GM19240 (cell line): ENCODE measurements at regions not wholly inside any gene's neighbourhood (a gene's known extent, or its start where the extent isn't known, plus 50 kb on each side); places are given as distances from the start of the nearest gene placed in this dataset.

ENCODE experiments used
- DNase-seq: peaks from one replicate; pipeline ENCODE4 v3.0.0; 2011; ENCODE audit warnings: low spot score; ENCODE audit not compliant: insufficient read length

DNA sequence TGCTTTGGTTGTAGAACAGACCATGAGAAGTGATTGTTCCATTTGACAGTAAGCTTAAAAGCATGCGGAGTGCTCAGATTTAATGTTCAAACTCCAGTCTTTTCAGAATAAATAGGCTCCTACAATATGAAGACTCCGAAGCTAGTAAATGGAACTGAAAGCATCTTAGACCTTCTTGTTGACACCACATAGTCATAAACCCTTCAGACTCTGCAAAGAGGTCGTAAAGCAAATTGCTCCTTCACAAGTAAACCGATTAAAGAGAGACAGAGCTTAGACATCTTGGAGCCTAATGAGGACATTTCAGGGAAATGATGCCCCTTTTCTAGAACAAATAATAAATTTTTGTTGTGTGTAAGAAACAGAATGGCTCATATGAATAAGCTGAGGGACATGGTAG, 511.0 kb upstream of the RIOK2 start:
- DNase-seq, result no peak

DNA sequence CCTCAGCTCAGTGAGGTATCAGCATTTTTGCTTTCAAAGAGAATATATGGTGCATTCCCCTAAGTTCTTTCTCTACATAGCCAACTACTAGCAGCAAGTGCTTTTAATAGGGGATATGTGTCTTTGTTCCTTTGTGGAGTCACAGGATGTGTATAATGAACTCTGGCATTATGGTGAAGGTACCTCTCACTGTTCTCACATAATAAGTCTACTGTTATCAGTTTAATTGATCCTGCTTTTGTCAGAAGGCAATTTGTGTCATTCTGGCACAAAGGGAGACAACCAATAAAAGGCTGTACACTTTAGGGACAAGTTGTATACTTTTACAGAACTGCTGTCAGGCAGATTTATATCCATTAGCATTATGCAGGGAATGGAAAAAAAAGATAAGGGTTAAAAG, 531.4 kb upstream of the RIOK2 start:
- no peak for DNase-seq

DNA sequence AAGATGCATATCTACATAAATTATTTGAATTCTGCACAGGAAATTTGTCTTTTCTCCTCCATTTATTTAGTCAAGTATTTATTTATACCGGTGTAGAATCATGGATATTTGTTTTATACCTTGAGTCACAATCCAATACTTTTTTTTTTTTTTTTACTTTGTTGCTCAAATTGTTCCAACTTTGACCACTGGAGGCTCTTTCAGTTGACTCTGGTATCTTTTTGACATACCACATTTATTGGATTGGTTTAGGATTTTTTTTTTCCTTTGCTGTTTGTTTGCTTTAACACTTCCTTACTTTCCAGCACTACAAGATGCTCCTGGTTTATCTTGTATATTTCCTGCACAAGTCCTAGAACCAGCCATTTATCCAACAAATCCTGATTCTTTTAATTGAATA, 543.1 kb upstream of the RIOK2 start:
- DNase-seq, result no peak

DNA sequence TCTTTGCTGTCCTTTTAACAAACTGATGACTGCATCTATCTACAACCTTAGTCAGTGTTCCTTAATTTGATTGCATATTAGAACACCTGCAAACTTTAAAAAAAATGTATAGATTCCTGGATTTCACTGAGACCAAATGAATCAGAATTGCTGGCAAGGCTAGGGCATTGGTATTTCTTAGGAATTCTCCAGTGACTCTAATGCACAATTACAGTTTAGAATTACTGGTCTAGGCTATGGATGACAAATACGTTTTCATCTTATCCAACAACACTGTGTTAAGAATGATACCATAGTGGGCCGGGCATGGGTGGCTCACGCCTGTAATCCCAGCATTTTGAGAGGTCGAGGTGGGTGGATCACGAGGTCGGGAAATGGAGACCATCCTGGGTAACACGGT, 545.9 kb upstream of the RIOK2 start:
- no peak for DNase-seq

DNA sequence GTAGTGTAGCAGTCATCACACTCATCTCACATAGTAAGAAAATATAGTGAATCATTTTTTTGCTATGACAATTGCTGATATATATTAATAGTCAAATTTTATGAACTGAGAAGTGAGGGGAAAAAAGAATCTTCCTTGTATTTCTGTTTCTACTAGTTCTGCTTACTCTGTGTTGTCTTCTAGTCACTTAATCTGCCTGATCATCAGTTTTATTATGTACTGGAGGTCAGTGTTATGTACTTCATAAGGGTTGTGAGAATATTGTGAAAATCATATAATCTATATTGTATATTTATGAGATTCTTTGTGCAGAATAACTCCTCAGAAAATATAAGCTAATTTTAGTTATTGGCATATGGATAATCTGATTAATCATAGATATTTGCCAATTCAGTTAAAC, 546.9 kb upstream of the RIOK2 start:
- DNase-seq, result no peak

DNA sequence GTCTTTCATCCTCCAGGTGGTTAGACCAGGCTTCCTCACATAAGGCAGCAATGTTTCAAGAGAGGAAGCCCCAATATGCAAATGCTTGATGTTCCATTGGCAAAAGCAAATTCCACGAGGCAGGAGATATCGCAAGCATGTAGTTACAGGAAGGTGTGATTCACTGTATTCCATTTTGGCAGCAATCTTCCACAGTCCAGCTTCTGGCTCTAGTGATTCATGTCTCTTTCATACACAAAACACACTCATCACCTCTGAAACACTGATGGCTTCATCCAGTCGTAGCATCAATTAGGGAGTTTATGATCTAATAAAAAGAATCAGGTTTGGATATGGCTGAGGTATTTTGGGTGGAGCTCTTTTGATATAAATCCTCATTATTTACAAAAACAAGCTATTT, 552.2 kb upstream of the RIOK2 start:
- DNase-seq, result no peak

DNA sequence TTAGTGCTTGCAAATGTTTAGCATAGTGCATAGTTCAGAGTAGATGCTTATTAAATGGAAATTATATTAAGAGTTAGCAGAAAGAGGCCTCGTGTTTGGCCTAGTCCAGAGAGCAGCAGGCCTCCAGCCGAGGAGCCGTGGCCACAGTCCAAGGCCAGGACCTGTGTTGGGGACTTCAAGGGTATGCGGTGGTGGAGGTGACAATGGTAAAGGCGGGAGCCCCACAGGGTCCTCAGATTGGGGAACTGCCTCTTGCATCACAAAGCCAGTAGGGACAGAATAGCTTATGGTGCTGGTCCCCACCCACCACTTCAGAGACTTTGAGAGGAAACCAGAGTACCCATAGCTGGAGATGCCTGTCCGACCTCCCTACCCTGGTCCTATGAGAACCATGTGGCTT, 554.6 kb upstream of the RIOK2 start:
- DNase-seq, result no peak

DNA sequence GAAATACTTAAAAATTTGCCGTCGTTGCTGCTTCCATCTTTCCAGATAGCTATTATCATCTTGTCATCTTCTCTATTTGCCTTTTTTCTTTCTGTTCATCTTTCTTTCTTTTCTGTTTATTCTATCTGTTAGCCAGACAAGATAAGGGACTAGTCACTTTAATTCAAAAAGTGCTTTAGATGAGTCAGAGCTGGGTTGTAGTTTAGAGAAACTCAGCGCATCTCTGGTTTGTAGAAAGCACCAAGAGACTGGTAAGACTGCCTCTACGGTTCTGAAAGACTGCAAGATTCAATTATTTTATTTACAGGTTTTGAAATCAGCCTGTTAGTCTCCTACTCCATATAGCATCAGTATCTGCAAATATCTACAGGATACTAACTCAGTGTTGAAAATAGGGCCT, 562.8 kb upstream of the RIOK2 start:
- no peak for DNase-seq

DNA sequence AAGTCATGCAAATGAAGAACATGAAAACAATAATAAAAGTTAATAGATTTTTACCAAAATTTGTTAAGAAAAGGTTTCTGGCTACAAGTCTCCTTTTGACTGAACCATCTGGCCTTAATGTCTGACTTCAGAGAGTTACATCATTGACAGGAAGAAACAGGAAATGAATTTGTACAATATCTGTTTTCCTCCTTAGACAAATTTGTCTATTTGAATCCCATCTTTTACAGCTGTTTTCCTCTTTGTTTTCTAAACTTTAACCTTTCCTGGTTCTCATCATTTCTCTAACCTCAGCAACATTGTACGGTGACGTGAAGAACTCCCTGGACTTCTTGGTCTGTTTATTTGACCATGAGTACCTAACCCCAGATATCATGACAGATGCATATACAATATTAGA, 567.5 kb upstream of the RIOK2 start:
- DNase-seq, result no peak

DNA sequence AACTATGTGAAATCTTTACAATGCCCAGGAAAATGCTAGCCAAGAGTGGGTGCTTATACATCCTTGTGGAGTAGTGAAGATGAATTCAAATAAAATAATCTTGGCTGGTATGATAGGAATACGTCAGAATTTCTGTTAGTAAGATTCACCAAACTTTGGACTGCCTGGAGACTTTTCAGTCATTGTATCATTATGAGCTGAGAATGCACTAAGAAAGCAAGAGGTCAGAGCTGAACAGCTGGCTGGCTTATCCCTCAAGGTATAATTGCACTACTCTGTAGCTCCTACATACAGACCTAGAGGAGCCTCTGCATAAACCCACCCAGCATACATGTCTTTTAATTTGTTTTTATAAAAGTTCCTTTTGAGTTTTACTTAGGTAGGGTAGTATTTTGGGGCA, 568.5 kb upstream of the RIOK2 start:
- DNase-seq, result no peak

DNA sequence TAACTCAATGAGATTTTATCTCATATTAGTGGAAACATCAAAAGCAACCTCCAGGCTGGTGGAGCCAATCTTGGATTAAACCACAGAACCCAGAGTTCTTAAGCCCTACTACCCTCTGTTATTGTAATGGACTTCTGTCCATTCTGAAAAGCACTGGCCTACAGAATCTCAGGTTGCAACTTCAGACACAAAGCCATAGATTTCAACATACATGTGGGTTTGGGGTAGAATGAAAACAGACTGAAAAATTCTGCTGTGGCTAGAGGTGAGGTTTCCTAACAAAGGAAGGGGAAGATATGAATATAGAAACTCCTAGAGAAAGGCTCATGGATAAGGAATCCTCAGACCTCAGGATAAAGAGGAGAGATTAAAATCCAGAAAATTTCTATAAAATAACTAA, 569.8 kb upstream of the RIOK2 start:
- DNase-seq, result no peak

DNA sequence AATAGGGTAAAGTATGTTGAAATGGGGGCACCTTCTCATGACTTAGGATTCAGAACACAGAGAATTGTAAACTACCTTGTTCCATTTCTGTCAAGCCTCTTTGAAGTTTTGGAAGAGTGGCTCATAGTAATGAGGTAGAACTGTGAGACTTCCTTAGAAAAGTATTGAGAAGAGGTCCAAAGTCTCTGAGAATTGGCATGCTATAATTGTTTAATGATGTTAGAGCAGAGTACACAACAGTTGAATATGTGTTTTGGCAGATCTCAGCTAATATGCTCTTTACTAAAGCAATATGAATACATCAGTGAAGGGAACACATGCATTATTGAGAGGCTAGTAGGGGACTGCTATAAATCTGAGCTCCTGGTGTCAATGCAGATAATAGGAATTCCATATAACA, 579.4 kb upstream of the RIOK2 start:
- no peak for DNase-seq

DNA sequence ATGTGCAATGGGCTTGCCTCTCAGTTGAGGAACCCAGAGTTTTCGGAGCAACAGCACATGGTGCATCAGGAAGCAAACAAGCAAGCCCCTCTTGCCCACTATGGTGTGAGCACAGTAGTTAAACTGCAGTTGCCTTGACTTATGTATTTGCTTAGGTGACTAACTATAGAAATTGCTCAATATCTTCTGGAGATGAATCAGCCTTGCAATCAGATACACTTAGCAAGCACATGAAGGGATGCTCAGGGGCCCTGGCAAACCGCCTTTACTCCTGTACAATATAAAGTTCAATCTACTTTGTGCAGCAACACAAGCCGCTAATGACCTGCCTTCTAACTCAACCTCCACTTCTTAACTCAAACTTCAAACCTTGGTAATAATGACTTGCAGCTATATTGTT, 581.7 kb upstream of the RIOK2 start:
- DNase-seq, result no peak

DNA sequence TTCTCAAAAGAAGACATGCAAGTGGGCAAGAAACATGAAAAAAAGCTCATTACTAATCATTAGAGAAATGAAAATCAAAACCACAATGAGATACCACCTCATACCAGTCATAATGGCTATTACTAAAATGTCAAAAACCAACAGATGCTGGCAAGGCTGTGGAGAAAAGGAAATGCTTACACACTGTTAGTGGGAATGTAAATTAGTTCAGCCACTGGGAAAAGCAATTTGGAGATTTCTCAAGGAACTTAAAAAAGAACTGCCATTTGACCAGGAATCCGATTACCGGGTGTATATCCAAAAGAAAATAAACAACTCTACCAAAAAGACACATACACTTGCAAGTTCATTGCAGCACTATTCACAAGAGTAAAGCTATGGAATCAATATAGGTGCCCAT, 595.4 kb upstream of the RIOK2 start:
- DNase-seq, result no peak

DNA sequence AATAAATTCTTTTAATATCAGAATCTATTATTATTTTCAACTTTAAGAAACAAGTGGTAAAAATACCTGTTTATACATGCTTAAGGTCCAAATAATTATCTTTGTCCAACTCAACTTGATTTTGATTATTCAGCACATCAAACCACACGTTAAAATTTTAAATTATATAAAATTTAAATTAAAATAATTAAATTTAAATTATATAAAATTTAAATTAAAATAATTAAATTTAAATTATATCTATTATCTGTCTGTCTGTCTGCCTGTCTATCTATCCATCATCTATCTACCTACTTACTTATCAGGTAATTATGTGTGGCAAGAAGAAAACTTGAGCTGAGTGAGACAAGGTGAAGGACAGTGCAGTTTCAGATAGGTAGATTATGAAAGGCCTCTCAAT, 605.3 kb upstream of the RIOK2 start:
- no peak for DNase-seq

DNA sequence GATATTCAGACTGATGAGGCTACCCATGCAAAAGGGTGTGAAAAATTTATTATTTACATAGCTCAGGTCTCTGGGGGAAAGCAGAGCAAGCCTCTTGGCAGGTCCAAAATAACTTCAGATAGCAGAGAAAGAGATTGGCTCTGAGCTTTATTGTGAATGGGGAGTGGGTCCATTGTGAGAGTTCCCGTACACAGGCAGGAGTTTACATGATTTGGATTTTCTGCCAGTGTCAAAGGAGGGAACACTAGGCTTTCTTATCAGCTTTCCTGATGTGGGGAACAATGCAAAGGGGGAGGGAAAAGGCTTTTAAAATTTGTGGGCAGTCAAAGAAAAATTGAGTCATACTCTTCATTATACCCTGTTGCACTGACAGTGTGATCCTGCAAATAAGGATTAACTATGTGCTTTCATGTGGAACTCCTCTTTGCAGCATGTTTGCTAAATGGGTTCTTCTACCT, 615.0 kb upstream of the RIOK2 start:
- no peak for DNase-seq

DNA sequence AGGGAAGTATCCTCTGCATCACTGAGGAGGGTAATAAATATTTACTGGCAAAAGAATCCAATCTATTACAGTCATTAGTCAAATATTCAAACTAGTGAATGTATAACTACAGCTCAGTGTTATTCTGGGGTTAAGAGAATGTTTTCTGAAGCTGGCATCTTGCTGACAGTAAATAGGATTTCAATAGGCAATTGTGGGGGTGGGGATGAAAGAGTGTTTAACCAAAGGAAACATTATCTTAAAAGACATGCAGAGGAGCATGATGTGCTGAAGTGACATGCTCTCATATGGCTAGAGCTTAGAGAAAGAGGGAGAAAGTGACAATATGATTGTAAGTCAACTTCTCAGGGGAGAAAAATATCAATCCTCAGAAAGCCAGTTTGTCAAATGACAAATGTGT, 618.4 kb upstream of the RIOK2 start:
- DNase-seq, result no peak

DNA sequence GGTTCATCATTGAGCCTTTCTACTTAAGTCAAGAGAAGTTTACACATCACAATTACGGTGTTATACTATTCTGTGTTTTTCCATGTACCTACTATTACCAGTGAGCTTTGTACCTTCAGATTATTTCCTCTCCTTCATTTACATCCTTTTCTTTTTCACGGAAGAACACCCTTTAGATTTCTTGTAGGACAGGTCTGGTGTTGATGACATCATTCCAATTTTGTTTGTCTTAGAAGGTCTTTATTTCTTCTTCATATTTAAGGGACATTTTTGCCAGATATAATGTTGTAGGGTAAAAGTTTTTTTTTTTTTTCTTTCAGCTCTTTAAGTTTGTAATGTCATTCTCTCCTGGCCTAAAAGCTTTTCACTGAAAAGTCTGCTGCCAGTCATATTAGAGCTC, 637.1 kb upstream of the RIOK2 start:
- no peak for DNase-seq

DNA sequence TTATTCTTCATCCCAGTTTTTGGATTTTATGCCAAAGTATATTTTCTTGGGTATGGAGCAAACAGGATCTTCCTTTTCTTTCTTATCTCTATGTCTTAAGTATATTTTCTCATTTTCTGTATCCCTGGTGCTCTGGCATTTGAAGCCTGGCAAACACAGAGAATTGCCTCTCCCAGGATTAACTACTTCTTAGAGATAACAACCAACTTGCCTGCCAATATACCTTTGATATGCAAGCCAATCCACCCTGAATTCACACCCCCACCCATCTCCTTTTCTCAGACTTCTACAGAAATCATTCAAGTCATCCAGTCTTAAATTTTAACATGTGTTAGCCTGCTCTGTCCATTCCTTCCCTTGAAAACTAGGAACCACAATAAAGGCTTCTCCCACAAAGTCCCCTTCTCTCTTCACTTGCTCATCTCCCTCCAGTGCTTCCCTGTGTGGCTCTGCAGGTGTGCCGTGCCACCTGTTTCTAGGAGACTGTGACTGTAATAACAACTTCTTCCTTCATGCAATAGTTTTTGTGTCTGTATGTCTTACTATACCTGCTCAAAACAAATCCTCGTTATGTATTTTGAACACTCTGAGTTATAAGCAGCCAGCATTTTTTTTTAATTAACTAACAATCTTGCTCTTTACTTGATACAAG, 649.7 kb upstream of the RIOK2 start:
- no peak for DNase-seq

DNA sequence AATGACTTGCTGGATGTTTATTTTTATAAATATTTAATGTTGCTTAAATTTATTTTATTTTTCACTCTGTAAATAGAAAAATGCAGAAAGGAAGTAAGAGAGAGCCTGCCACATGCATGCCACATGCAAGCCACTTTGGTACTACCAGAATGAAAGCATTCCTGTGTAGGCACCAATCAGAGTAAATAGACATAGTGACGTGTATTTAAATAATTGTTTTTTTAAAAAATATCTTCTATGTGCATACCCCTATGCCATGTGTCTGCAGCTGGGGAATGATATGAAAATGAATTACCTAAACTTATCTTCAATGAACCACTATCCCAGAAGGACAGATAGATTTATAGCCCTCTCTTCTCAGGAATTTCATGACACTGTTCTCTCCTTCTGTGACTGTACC, 651.5 kb upstream of the RIOK2 start:
- DNase-seq, result no peak

DNA sequence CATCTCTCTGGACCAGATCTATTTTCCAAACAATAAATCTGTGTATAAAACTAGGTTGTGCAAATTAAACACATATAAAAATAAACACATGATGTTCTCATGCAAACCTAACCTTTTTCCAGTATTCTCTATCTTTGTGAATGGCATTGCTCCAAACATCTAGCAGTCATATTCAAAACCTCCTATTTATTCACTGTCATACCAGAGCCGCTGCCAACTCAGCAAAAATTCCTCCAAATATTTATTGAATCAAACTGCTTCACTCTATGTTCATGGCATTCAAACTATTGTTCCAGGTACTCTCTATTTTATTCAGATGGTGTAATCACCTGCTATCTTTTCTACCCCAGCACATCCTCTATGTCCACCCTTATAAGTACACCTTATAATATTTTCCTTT, 652.1 kb upstream of the RIOK2 start:
- DNase-seq, result no peak

DNA sequence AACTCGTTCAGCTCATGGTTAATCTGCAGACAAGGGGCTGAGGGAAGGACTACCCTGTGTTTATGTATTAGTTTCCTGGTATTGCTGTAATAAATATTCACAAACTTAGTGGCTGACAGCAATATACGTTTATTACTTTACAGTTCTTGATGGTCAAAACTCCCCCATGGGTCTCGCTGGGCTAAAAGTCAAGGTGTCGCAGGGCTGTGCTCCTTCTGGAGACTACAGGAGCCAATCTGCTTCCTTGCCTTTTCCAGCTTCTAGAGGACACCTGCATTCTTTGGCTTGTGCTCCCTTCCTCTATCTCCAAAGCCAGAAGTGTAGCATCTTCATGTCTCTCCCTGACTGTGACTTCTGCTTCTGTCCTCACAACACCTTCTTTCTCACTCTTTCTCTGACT, 653.8 kb upstream of the RIOK2 start:
- no peak for DNase-seq

DNA sequence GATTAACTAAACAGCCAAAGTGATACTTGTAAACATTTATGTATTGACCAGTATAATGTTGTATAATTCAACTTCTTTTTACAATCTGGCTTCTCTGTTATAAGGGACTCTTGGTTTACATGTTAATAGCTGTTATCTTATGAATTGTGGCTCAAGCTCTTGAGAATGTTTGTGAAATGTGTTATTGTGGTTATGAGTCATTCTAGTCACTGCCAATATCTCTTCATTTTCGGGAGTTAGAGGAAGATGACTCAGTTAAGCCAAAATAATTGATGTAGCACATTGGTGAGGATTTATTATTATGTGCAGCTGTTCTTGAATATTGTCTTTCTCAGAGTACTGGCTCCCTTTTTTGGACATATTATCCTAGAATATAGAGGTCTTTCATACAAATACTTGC, 655.2 kb upstream of the RIOK2 start:
- no peak for DNase-seq
